ENCODE measurements at regions not wholly inside any gene's neighbourhood (a gene's known extent, or its start where the extent isn't known, plus 50 kb on each side); places are given as distances from the start of the nearest gene placed in this dataset.

DNA sequence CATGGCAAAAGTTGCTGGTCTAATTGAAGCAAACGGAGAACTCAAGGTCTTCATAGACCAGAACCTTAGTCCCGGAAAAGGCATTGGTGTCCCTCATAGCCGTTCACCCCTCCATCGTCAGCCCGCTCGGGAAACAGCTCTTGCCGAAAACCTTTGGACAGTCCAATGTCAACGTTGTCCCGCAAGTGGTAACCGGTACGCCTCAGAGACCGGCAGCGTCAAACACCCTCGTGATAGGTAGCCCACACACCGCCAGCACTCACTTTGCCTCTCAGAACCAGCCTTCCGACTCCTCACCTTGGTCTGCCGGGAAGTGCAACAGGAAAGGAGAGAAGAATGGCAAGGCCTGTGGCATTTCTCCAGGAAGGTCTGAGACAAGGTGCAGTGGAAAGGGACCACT lies 351.3 kb upstream of the CAMK1G start (continued):
- TF ChIP-seq, protein P1, sequence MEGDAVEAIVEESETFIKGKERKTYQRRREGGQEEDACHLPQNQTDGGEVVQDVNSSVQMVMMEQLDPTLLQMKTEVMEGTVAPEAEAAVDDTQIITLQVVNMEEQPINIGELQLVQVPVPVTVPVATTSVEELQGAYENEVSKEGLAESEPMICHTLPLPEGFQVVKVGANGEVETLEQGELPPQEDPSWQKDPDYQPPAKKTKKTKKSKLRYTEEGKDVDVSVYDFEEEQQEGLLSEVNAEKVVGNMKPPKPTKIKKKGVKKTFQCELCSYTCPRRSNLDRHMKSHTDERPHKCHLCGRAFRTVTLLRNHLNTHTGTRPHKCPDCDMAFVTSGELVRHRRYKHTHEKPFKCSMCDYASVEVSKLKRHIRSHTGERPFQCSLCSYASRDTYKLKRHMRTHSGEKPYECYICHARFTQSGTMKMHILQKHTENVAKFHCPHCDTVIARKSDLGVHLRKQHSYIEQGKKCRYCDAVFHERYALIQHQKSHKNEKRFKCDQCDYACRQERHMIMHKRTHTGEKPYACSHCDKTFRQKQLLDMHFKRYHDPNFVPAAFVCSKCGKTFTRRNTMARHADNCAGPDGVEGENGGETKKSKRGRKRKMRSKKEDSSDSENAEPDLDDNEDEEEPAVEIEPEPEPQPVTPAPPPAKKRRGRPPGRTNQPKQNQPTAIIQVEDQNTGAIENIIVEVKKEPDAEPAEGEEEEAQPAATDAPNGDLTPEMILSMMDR (conservative IDR thresholded peaks at IDR 0.05; ENCODE audit: low read depth in 2 of 2): no peak

- Mint-ChIP-seq H3K27me3 (ENCODE audit: insufficient read depth, low read depth, poor library complexity) (peaks cover 6% of the 10 kb centered on the region), H3K36me3 (ENCODE audit: low read depth) (peaks cover 4% of the 10 kb centered on the region; the same call in 2 of the 3 replicates), H3K27ac (no peak overlapping the region), H3K4me1 (peaks cover 8% of the 10 kb centered on the region), H3K9me3 (peaks cover 15% of the 10 kb centered on the region), H3K4me3 (no peak overlapping the region)
- Histone ChIP-seq H3K4me1 (ENCODE audit: insufficient read depth) (peaks cover 6% of the 10 kb centered on the region), H3K9me2 (ENCODE audit: insufficient read depth) (peaks cover 15% of the 10 kb centered on the region; the same call in 1 of the 2 replicates), H3K79me2 (replicated peaks; ENCODE audit: insufficient read depth) (no peaks in the 10 kb centered on the region), H3K27ac (ENCODE audit: low read depth) (no peak overlapping the region), H2AFZ (no peak overlapping the region), H3F3A (replicated peaks; ENCODE audit: low read depth) (no peaks in the 10 kb centered on the region), H4K20me1 (replicated peaks; ENCODE audit: insufficient read depth) (no peaks in the 10 kb centered on the region), H3K4me2 (no peak overlapping the region), H3K27me3 (ENCODE audit: insufficient read depth) (no peaks in the 10 kb centered on the region), H3K36me3 (ENCODE audit: insufficient read depth) (no peaks in the 10 kb centered on the region), H3K4me3 (no peak overlapping the region)
- DNase-seq (ENCODE audit: low spot score) (no peak), ATAC-seq (no peak)
- TF ChIP-seq EZH2 (IDR thresholded peaks at IDR 0.05; ENCODE audit: low read depth, unreplicated experiment) (no peak), ZNF331 (CRISPR knock-in tag; IDR thresholded peaks at IDR 0.05; ENCODE audit: low read depth) (no peak), ZNF462 (CRISPR knock-in tag; IDR thresholded peaks at IDR 0.05) (no peak), POLR2AphosphoS5 (IDR thresholded peaks at IDR 0.05; ENCODE audit: low read depth) (no peak), EZH2phosphoT487 (IDR thresholded peaks at IDR 0.05; ENCODE audit: unreplicated experiment) (no peak), NANOG (IDR thresholded peaks at IDR 0.05; ENCODE audit: borderline replicate concordance) (no peak), JUNB (IDR thresholded peaks at IDR 0.05; ENCODE audit: unreplicated experiment) (no peak), REST (IDR thresholded peaks at IDR 0.05; ENCODE audit: unreplicated experiment) (no peak), STAT1 (IDR thresholded peaks at IDR 0.05; ENCODE audit: unreplicated experiment) (no peak), ZNF114 (CRISPR knock-in tag; IDR thresholded peaks at IDR 0.05) (no peak), CREB1 (CRISPR knock-in tag; IDR thresholded peaks at IDR 0.05; ENCODE audit: low read depth) (no peak)
- TF ChIP-seq, protein P2, sequence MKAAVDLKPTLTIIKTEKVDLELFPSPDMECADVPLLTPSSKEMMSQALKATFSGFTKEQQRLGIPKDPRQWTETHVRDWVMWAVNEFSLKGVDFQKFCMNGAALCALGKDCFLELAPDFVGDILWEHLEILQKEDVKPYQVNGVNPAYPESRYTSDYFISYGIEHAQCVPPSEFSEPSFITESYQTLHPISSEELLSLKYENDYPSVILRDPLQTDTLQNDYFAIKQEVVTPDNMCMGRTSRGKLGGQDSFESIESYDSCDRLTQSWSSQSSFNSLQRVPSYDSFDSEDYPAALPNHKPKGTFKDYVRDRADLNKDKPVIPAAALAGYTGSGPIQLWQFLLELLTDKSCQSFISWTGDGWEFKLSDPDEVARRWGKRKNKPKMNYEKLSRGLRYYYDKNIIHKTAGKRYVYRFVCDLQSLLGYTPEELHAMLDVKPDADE (IDR thresholded peaks at IDR 0.05): no peak
Observed at GRCh38 chr1:209232759-209233158, 350.8 kb upstream of the CAMK1G start.

Data from GM23338 (cell line).